Activated naive CD8-positive, alpha-beta T cell treated with anti-CD3 and anti-CD28 coated beads, Interleukin-2, amount 10 ng/mL, durations not matched to agents 7 days and 5 days (primary cell): ENCODE measurements at regions not wholly inside any gene's neighbourhood (a gene's known extent, or its start where the extent isn't known, plus 50 kb on each side); places are given as distances from the start of the nearest gene placed in this dataset.
A peak's percentile ranks its signal among the peaks of the same experiment; 100 is the strongest.

Source experiments
- ATAC-seq: fragments of 150-1000 bp; cut with Tn5 transposase; one replicate; pipeline ENCODE4 v1.10.0; 2021; ENCODE audit warnings: low read depth, moderate library complexity
- POLR2A ChIA-PET: fragments of 350-600 bp; sonication (Branson Sonifier 250); formaldehyde crosslinking; loops from one replicate; lab custom pipeline; 2021; ENCODE audit warnings: antibody characterized with exemption; lab: Charles Lee
- DNase-seq: peaks from one replicate; pipeline ENCODE4 v3.0.0; 2021
- H3K27ac Mint-ChIP-seq: one replicate; pipeline ENCODE4 v1.8.0; 2022; ENCODE audit warnings: mild to moderate bottlenecking, mixed read lengths
- H3K27me3 Mint-ChIP-seq: one replicate; pipeline ENCODE4 v1.8.0; 2022; ENCODE audit warnings: mild to moderate bottlenecking, moderate library complexity, mixed read lengths
- H3K36me3 Mint-ChIP-seq: one replicate; pipeline ENCODE4 v1.8.0; 2021; ENCODE audit warnings: mild to moderate bottlenecking, mixed read lengths
- H3K4me1 Mint-ChIP-seq: one replicate; pipeline ENCODE4 v1.8.0; 2021; ENCODE audit warnings: mixed read lengths
- H3K4me3 Mint-ChIP-seq: one replicate; pipeline ENCODE4 v1.8.0; 2022; ENCODE audit warnings: mild to moderate bottlenecking, moderate library complexity, mixed read lengths
- H3K9me3 Mint-ChIP-seq: one replicate; pipeline ENCODE4 v1.8.0; 2021; ENCODE audit warnings: mixed read lengths

GRCh38 chr20:52684176-52684575 is 288.0 kb upstream of the TSHZ2 start:
- no peak for DNase-seq
- POLR2A ChIA-PET: no interaction called here
- no peaks in the 10 kb centered on the region for H3K27me3 Mint-ChIP-seq
- no peaks in the 10 kb centered on the region for H3K4me1 Mint-ChIP-seq
- no peaks in the 10 kb centered on the region for H3K36me3 Mint-ChIP-seq
- H3K9me3 Mint-ChIP-seq: no peaks in the 10 kb centered on the region
- H3K27ac Mint-ChIP-seq: no peak overlapping the region
- no peak for ATAC-seq
- no peak overlapping the region for H3K4me3 Mint-ChIP-seq

- Mint-ChIP-seq H3K27me3 (no peaks in the 10 kb centered on the region), H3K4me1 (no peaks in the 10 kb centered on the region), H3K27ac (no peak overlapping the region), H3K9me3 (peaks cover 1% of the 10 kb centered on the region), H3K4me3 (no peak overlapping the region), H3K36me3 (no peaks in the 10 kb centered on the region)
- DNase-seq (no peak), ATAC-seq (no peak)
- POLR2A ChIA-PET: no interaction called here
These were observed 288.4 kb upstream of the TSHZ2 start for GRCh38 chr20:52683761-52684160.

GRCh38 chr20:52682237-52682636 is 289.9 kb upstream of the TSHZ2 start:
- POLR2A ChIA-PET: no interaction called here
- H3K27ac Mint-ChIP-seq: no peak overlapping the region
- peaks cover 4% of the 10 kb centered on the region for H3K27me3 Mint-ChIP-seq
- no peaks in the 10 kb centered on the region for H3K4me1 Mint-ChIP-seq
- H3K36me3 Mint-ChIP-seq: no peaks in the 10 kb centered on the region
- H3K4me3 Mint-ChIP-seq: no peak overlapping the region
- DNase-seq (no peak), ATAC-seq (no peak)
- H3K9me3 Mint-ChIP-seq: peaks cover 1% of the 10 kb centered on the region

GRCh38 chr20:52681288-52681687 is 290.9 kb upstream of the TSHZ2 start:
- Mint-ChIP-seq H3K9me3 (peaks cover 2% of the 10 kb centered on the region), H3K4me3 (no peak overlapping the region), H3K27me3 (peaks cover 4% of the 10 kb centered on the region), H3K36me3 (no peaks in the 10 kb centered on the region), H3K27ac (no peak overlapping the region), H3K4me1 (no peaks in the 10 kb centered on the region)
- POLR2A ChIA-PET: no interaction called here
- no peak for ATAC-seq
- no peak for DNase-seq

- Mint-ChIP-seq H3K9me3 (peaks cover 5% of the 10 kb centered on the region), H3K27me3 (peaks cover 4% of the 10 kb centered on the region), H3K36me3 (no peaks in the 10 kb centered on the region), H3K4me1 (no peaks in the 10 kb centered on the region), H3K27ac (no peak overlapping the region), H3K4me3 (no peak overlapping the region)
- ATAC-seq (no peak), DNase-seq (no peak)
- POLR2A ChIA-PET: no interaction called here
These were observed 294.9 kb upstream of the TSHZ2 start for GRCh38 chr20:52677216-52677615.

- POLR2A ChIA-PET: no interaction called here
- Mint-ChIP-seq H3K36me3 (no peaks in the 10 kb centered on the region), H3K9me3 (peaks cover 5% of the 10 kb centered on the region), H3K27me3 (peaks cover 4% of the 10 kb centered on the region), H3K27ac (no peak overlapping the region), H3K4me1 (no peaks in the 10 kb centered on the region), H3K4me3 (no peak overlapping the region)
- ATAC-seq (no peak), DNase-seq (no peak)
These were observed 295.7 kb upstream of the TSHZ2 start for GRCh38 chr20:52676283-52676995.

GRCh38 chr20:52675375-52675774 is 296.8 kb upstream of the TSHZ2 start:
- Mint-ChIP-seq H3K4me1 (no peaks in the 10 kb centered on the region), H3K27me3 (peaks cover 4% of the 10 kb centered on the region), H3K36me3 (no peaks in the 10 kb centered on the region), H3K4me3 (no peak overlapping the region), H3K9me3 (peaks cover 5% of the 10 kb centered on the region), H3K27ac (no peak overlapping the region)
- POLR2A ChIA-PET: no interaction called here
- ATAC-seq (no peak), DNase-seq (no peak)

- H3K4me3 Mint-ChIP-seq: no peak overlapping the region
These were observed 303.5 kb upstream of the TSHZ2 start for GRCh38 chr20:52668626-52669025.

GRCh38 chr20:52667358-52667757 is 304.8 kb upstream of the TSHZ2 start:
- POLR2A ChIA-PET: no interaction called here
- no peak for ATAC-seq
- DNase-seq: no peak
- Mint-ChIP-seq H3K27ac (peak overlapping the region; percentile 2), H3K4me3 (no peak overlapping the region), H3K27me3 (no peaks in the 10 kb centered on the region), H3K36me3 (no peaks in the 10 kb centered on the region), H3K4me1 (peaks cover 1% of the 10 kb centered on the region), H3K9me3 (no peaks in the 10 kb centered on the region)

More at GRCh38 chr20:52668626-52669025, 303.5 kb upstream of the TSHZ2 start:
- H3K36me3 Mint-ChIP-seq: no peaks in the 10 kb centered on the region
- no peaks in the 10 kb centered on the region for H3K9me3 Mint-ChIP-seq
- no peak overlapping the region for H3K27ac Mint-ChIP-seq
- DNase-seq (no peak), ATAC-seq (no peak)
- POLR2A ChIA-PET: no interaction called here
- no peaks in the 10 kb centered on the region for H3K27me3 Mint-ChIP-seq
- H3K4me1 Mint-ChIP-seq: no peaks in the 10 kb centered on the region

GRCh38 chr20:52665441-52665840 is 306.7 kb upstream of the TSHZ2 start:
- DNase-seq (no peak), ATAC-seq (no peak)
- no peaks in the 10 kb centered on the region for H3K36me3 Mint-ChIP-seq
- H3K27me3 Mint-ChIP-seq: no peaks in the 10 kb centered on the region
- no peaks in the 10 kb centered on the region for H3K9me3 Mint-ChIP-seq
- H3K4me1 Mint-ChIP-seq: peaks cover 1% of the 10 kb centered on the region
- POLR2A ChIA-PET: no interaction called here
- no peak overlapping the region for H3K4me3 Mint-ChIP-seq
- H3K27ac Mint-ChIP-seq: no peak overlapping the region

- H3K27ac Mint-ChIP-seq: no peak overlapping the region
- H3K4me1 Mint-ChIP-seq: no peaks in the 10 kb centered on the region
- H3K27me3 Mint-ChIP-seq: no peaks in the 10 kb centered on the region
- DNase-seq (no peak), ATAC-seq (no peak)
- H3K9me3 Mint-ChIP-seq: peaks cover 2% of the 10 kb centered on the region
- no peaks in the 10 kb centered on the region for H3K36me3 Mint-ChIP-seq
- POLR2A ChIA-PET: no interaction called here
- H3K4me3 Mint-ChIP-seq: no peak overlapping the region
These were observed 316.8 kb upstream of the TSHZ2 start for GRCh38 chr20:52655395-52655794.

- no peak for ATAC-seq
- Mint-ChIP-seq H3K36me3 (no peaks in the 10 kb centered on the region), H3K9me3 (peaks cover 2% of the 10 kb centered on the region), H3K4me1 (no peaks in the 10 kb centered on the region), H3K27me3 (no peaks in the 10 kb centered on the region), H3K27ac (no peak overlapping the region), H3K4me3 (no peak overlapping the region)
- DNase-seq: no peak
- POLR2A ChIA-PET: no interaction called here
These were observed 317.6 kb upstream of the TSHZ2 start for GRCh38 chr20:52654567-52654966.

GRCh38 chr20:52652271-52652670 is 319.9 kb upstream of the TSHZ2 start:
- no peaks in the 10 kb centered on the region for H3K4me1 Mint-ChIP-seq
- ATAC-seq (no peak), DNase-seq (no peak)
- H3K4me3 Mint-ChIP-seq: no peak overlapping the region
- no peak overlapping the region for H3K27ac Mint-ChIP-seq
- peaks cover 2% of the 10 kb centered on the region for H3K9me3 Mint-ChIP-seq
- POLR2A ChIA-PET: no interaction called here
- H3K36me3 Mint-ChIP-seq: no peaks in the 10 kb centered on the region
- no peaks in the 10 kb centered on the region for H3K27me3 Mint-ChIP-seq

- Mint-ChIP-seq H3K4me1 (no peaks in the 10 kb centered on the region), H3K4me3 (no peak overlapping the region), H3K27me3 (no peaks in the 10 kb centered on the region), H3K9me3 (no peaks in the 10 kb centered on the region), H3K36me3 (no peaks in the 10 kb centered on the region), H3K27ac (no peak overlapping the region)
- POLR2A ChIA-PET: no interaction called here
- ATAC-seq (no peak), DNase-seq (no peak)
These were observed 322.4 kb upstream of the TSHZ2 start for GRCh38 chr20:52649727-52650126.
